ENCODE measurements at regions not wholly inside any gene's neighbourhood (a gene's known extent, or its start where the extent isn't known, plus 50 kb on each side); places are given as distances from the start of the nearest gene placed in this dataset.

- Histone ChIP-seq H3K4me3 (no peak overlapping the region), H3K4me2 (ENCODE audit: insufficient read depth, low read length) (no peak overlapping the region), H3K9ac (ENCODE audit: insufficient read depth in 1 of 2, low read depth in 2 of 2, low read length in 2 of 2) (no peak overlapping the region), H3K4me1 (replicated peaks in 1 of 2; ENCODE audit: control insufficient read depth in 2 of 2, insufficient read depth in 2 of 2, low read length in 2 of 2) (no peaks in the 10 kb centered on the region), H3K27ac (ENCODE audit: extremely low read depth, low read depth, low read length) (no peak overlapping the region), H4K20me1 (replicated peaks; ENCODE audit: control insufficient read depth, insufficient read depth, low read length) (no peaks in the 10 kb centered on the region), H3K27me3 (ENCODE audit: control insufficient read depth in 2 of 2, insufficient read depth in 2 of 2, low read length in 2 of 2) (no peaks in the 10 kb centered on the region), H2AFZ (ENCODE audit: low read depth, low read length) (no peak overlapping the region), H3K36me3 (ENCODE audit: control insufficient read depth, insufficient read depth, low read length) (no peaks in the 10 kb centered on the region), H3K9me1 (ENCODE audit: control insufficient read depth, insufficient read depth, low read length) (no peaks in the 10 kb centered on the region), H3K79me2 (ENCODE audit: control insufficient read depth, insufficient read depth, low read length) (no peaks in the 10 kb centered on the region), H3K9me3 (replicated peaks; ENCODE audit: control insufficient read depth, insufficient read depth, low read depth, low read length) (no peaks in the 10 kb centered on the region)
- CTCF ChIA-PET (ENCODE audit: low intra/inter-chr PET ratio): no interaction called here
- no TSS peak for BruUV-seq (replicated peaks)
- DNase-seq (ENCODE audit: extremely low read depth in 1 of 4, low spot score in 3 of 4): no peak
- POLR2A ChIA-PET: no interaction called here
- ATAC-seq: no peak
- in situ Hi-C loops (cut with MboI) (no loop called here), intact Hi-C loops (cut with micrococcal nuclease) (no loop called here)
- TF ChIP-seq SREBF1 (IDR thresholded peaks at IDR 0.05; ENCODE audit: borderline replicate concordance, low read depth, low read length): no peak
- no peak for TF ChIP-seq MBD2 (IDR thresholded peaks at IDR 0.05; ENCODE audit: borderline replicate concordance, low read depth)
- WGBS (ENCODE audit: insufficient coverage, low coverage, missing lambda C conversion rate): 0% methylated on average over 2 of the region's 2 CpGs
- no peak for FAIRE-seq
Measured at GRCh38 chr3:70137366-70137765, 137.8 kb downstream of the SAMMSON start.

- no peaks in the 10 kb centered on the region for H3K9me1 ChIP-seq (ENCODE audit: control insufficient read depth, insufficient read depth, low read length)
- no peak for TF ChIP-seq RUNX1 (IDR thresholded peaks at IDR 0.05; ENCODE audit: low read depth)
- TF ChIP-seq ZNF134 (CRISPR knock-in tag; conservative IDR thresholded peaks at IDR 0.05): no peak
- no peak for TF ChIP-seq ZNF695 (CRISPR knock-in tag; IDR thresholded peaks at IDR 0.05)
- no peak for TF ChIP-seq POLR3G (IDR thresholded peaks at IDR 0.05; ENCODE audit: extremely low read depth, insufficient read length, insufficient replicate concordance)
- no peak for TF ChIP-seq SIX5 (IDR thresholded peaks at IDR 0.05; ENCODE audit: borderline replicate concordance in 1 of 2, insufficient read depth in 1 of 2, low read depth in 1 of 2, low read length in 2 of 2)
- TF ChIP-seq, protein P1, sequence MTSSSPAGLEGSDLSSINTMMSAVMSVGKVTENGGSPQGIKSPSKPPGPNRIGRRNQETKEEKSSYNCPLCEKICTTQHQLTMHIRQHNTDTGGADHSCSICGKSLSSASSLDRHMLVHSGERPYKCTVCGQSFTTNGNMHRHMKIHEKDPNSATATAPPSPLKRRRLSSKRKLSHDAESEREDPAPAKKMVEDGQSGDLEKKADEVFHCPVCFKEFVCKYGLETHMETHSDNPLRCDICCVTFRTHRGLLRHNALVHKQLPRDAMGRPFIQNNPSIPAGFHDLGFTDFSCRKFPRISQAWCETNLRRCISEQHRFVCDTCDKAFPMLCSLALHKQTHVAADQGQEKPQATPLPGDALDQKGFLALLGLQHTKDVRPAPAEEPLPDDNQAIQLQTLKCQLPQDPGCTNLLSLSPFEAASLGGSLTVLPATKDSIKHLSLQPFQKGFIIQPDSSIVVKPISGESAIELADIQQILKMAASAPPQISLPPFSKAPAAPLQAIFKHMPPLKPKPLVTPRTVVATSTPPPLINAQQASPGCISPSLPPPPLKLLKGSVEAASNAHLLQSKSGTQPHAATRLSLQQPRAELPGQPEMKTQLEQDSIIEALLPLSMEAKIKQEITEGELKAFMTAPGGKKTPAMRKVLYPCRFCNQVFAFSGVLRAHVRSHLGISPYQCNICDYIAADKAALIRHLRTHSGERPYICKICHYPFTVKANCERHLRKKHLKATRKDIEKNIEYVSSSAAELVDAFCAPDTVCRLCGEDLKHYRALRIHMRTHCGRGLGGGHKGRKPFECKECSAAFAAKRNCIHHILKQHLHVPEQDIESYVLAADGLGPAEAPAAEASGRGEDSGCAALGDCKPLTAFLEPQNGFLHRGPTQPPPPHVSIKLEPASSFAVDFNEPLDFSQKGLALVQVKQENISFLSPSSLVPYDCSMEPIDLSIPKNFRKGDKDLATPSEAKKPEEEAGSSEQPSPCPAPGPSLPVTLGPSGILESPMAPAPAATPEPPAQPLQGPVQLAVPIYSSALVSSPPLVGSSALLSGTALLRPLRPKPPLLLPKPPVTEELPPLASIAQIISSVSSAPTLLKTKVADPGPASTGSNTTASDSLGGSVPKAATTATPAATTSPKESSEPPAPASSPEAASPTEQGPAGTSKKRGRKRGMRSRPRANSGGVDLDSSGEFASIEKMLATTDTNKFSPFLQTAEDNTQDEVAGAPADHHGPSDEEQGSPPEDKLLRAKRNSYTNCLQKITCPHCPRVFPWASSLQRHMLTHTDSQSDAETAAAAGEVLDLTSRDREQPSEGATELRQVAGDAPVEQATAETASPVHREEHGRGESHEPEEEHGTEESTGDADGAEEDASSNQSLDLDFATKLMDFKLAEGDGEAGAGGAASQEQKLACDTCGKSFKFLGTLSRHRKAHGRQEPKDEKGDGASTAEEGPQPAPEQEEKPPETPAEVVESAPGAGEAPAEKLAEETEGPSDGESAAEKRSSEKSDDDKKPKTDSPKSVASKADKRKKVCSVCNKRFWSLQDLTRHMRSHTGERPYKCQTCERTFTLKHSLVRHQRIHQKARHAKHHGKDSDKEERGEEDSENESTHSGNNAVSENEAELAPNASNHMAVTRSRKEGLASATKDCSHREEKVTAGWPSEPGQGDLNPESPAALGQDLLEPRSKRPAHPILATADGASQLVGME (CRISPR knock-in tag; IDR thresholded peaks at IDR 0.05): no peak
- H3K4me1 ChIP-seq (replicated peaks in 1 of 2; ENCODE audit: control insufficient read depth in 2 of 2, insufficient read depth in 2 of 2, low read length in 2 of 2): no peaks in the 10 kb centered on the region
- in situ Hi-C loops (cut with MboI): no loop called here
- no peaks in the 10 kb centered on the region for H3K27me3 ChIP-seq (ENCODE audit: control insufficient read depth in 2 of 2, insufficient read depth in 2 of 2, low read length in 2 of 2)
- no peak overlapping the region for H3K4me2 ChIP-seq (ENCODE audit: insufficient read depth, low read length)
- H3K27ac ChIP-seq (ENCODE audit: extremely low read depth, low read depth, low read length): no peak overlapping the region
- no peaks in the 10 kb centered on the region for H3K9me3 ChIP-seq (replicated peaks; ENCODE audit: control insufficient read depth, insufficient read depth, low read depth, low read length)
- no peak overlapping the region for H3K9ac ChIP-seq (ENCODE audit: insufficient read depth in 1 of 2, low read depth in 2 of 2, low read length in 2 of 2)
- no peak for DNase-seq (ENCODE audit: extremely low read depth in 1 of 4, low spot score in 3 of 4)
- ChIA-PET POLR2A (no interaction called here), CTCF (ENCODE audit: low intra/inter-chr PET ratio) (no interaction called here)
- no peaks in the 10 kb centered on the region for H3K79me2 ChIP-seq (ENCODE audit: control insufficient read depth, insufficient read depth, low read length)
- intact Hi-C loops (cut with micrococcal nuclease): no loop called here
- no TSS peak for BruUV-seq (replicated peaks)
- H3K36me3 ChIP-seq (ENCODE audit: control insufficient read depth, insufficient read depth, low read length): no peaks in the 10 kb centered on the region
- no peaks in the 10 kb centered on the region for H4K20me1 ChIP-seq (replicated peaks; ENCODE audit: control insufficient read depth, insufficient read depth, low read length)
- no peak overlapping the region for H2AFZ ChIP-seq (ENCODE audit: low read depth, low read length)
- no peak overlapping the region for H3K4me3 ChIP-seq
- no peak for ATAC-seq
- no peak for FAIRE-seq
- 0% methylated on average over 1 of the region's 1 CpG for WGBS (ENCODE audit: insufficient coverage, low coverage, missing lambda C conversion rate)
Measured at GRCh38 chr3:70138606-70139005, 139.1 kb downstream of the SAMMSON start.

Measured in K562 (cell line).